ENCODE measurements at regions not wholly inside any gene's neighbourhood (a gene's known extent, or its start where the extent isn't known, plus 50 kb on each side); places are given as distances from the start of the nearest gene placed in this dataset.
"Not testable (repeated sequence)": the region's sequence is repeated elsewhere in the genome, so short reads cannot be mapped to it uniquely, and the experiment has no call there.

DNA sequence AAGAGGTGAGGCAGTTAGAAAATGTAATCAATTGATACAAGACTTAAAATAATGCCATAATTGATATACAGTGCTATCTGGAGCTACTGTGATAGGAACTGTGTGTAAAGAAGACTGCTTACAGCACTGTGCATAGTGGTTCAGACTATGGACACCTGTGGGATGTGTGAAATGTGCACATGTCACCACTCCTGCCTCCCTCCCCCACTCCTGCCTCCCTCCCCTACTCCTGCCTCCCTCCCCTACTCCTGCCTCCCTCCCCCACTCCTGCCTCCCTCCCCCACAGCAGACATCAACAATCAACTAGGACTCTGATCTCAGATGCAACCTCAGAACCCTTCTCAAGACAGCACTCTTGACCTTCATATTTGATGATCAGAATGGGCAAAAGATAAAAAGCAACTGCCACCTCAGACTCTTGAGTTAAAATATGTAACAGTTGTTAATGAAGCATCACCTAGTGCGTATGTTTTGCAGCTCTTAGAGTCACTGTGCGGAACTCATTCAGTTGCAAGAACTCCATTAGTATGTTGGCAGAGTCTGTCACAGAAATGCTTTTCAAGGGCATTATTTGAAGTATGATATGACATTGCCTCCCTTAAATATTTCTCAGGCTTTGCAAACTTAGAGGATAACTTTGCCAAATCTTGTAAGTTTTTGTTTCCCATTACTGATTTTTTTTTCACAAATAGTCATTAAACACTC lies 255.2 kb upstream of the DDHD1 start:
- no peaks in the 10 kb centered on the region for H3K36me3 ChIP-seq (ENCODE audit: low read depth)
- TF ChIP-seq, protein P1, sequence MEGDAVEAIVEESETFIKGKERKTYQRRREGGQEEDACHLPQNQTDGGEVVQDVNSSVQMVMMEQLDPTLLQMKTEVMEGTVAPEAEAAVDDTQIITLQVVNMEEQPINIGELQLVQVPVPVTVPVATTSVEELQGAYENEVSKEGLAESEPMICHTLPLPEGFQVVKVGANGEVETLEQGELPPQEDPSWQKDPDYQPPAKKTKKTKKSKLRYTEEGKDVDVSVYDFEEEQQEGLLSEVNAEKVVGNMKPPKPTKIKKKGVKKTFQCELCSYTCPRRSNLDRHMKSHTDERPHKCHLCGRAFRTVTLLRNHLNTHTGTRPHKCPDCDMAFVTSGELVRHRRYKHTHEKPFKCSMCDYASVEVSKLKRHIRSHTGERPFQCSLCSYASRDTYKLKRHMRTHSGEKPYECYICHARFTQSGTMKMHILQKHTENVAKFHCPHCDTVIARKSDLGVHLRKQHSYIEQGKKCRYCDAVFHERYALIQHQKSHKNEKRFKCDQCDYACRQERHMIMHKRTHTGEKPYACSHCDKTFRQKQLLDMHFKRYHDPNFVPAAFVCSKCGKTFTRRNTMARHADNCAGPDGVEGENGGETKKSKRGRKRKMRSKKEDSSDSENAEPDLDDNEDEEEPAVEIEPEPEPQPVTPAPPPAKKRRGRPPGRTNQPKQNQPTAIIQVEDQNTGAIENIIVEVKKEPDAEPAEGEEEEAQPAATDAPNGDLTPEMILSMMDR (IDR thresholded peaks at IDR 0.05) = no peak
- ATAC-seq = no peak

DNA sequence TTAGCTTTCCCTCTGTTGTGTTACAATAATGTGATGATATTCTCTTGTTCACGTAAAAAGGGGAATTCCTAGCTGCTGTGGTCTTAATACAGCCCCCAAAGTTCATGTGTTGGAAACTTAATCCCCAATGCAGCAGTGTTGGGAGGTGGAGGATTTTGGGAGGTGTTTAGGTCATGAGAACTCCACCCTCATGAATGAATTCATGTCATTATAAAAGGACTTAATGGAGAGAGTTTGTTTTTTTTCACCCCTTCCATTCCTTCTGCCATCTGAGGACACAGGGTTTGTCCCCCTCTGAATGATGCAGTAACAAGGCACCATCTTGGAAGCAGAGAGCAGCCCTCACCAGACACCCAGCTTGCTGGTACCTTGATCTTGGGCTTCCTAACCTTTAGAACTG lies 253.4 kb upstream of the DDHD1 start:
- no peak overlapping the region for H3K4me3 ChIP-seq
- no peaks in the 10 kb centered on the region for H3K36me3 ChIP-seq (ENCODE audit: low read depth)
- ATAC-seq = no peak
- DNase-seq = no peak
- H3K4me1 ChIP-seq (ENCODE audit: low read depth) = no peaks in the 10 kb centered on the region
- H3K9me3 ChIP-seq = no peaks in the 10 kb centered on the region
- intact Hi-C loops (cut with DNase I, micrococcal nuclease) = no loop called here
- TF ChIP-seq, protein P1 (IDR thresholded peaks at IDR 0.05) = no peak

More for the DNA sequence above, 255.2 kb upstream of the DDHD1 start:
- Histone ChIP-seq H3K4me3 (no peak overlapping the region), H3K4me1 (ENCODE audit: low read depth) (no peaks in the 10 kb centered on the region), H3K9me3 (no peaks in the 10 kb centered on the region)
- intact Hi-C loops (cut with DNase I, micrococcal nuclease) = no loop called here
- no peak for DNase-seq

DNA sequence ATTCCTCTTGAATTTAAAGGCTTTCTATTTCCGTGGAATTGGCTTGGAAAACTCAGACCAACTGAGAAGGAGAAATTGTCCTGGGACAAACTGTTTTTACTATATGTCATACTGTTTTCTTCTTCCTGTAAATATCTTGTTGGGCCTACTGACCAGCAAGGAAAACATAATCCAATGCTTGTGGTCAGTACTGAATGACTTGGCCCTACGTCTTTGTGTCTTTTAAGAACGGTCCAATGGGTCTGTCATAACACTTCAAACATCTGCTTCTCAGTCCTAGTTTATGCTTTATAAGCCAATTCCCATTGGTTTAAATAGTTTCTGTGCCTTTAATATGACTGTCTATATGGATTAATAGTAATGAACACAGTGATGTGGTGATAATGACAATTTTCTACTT lies 248.5 kb upstream of the DDHD1 start:
- Histone ChIP-seq H3K9me3 (no peaks in the 10 kb centered on the region), H3K4me1 (ENCODE audit: low read depth) (no peaks in the 10 kb centered on the region), H3K4me3 (no peak overlapping the region), H3K36me3 (ENCODE audit: low read depth) (no peaks in the 10 kb centered on the region)
- ATAC-seq (no peak), DNase-seq (no peak)
- intact Hi-C loops (cut with DNase I, micrococcal nuclease) = no loop called here
- TF ChIP-seq, protein P1 (IDR thresholded peaks at IDR 0.05) = no peak

DNA sequence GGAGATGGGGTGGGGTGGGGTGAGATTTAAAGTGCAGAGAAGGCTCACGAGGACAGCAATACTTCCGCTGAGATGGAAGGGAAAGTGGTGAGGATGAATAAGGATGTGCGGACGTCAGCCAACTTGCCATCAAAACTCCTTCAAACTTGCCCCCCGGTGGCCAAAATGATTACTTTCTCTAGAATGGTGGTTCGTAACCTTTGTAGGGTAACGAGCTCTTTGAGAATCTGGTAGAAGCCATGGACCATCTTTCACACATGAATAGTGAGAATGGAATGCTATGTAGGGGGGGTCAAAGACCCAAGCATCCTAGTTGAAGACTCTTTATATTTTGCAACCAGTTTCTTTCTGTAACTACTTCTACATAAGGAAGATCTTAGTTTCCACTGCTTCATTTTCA lies 245.9 kb upstream of the DDHD1 start:
- intact Hi-C loops (cut with DNase I, micrococcal nuclease) = no loop called here
- no peak overlapping the region for H3K4me3 ChIP-seq
- peaks cover 17% of the 10 kb centered on the region for H3K9me3 ChIP-seq
- ATAC-seq (no peak), DNase-seq (no peak)
- TF ChIP-seq, protein P1 (IDR thresholded peaks at IDR 0.05) = no peak
- H3K36me3 ChIP-seq (ENCODE audit: low read depth) = no peaks in the 10 kb centered on the region
- H3K4me1 ChIP-seq (ENCODE audit: low read depth) = no peaks in the 10 kb centered on the region

DNA sequence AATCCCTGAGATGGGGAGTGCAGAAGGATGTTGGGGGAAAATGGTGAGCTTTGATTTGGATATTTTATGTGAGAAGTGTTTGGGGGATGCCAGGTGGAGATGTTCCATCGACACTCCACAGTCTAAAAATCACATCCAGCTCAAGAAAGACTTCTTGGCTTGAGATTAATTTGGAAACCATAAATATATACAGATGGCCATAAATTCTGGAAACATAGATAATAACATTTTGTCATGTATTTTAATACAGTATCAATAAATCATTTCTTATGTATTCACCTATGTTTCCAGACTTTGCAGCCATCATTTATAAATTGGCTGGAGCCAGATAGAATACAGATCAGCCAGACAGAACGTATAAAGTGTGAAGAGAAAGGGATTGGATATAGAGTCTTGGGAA lies 245.5 kb upstream of the DDHD1 start:
- DNase-seq (no peak), ATAC-seq (no peak)
- H3K36me3 ChIP-seq (ENCODE audit: low read depth) = no peaks in the 10 kb centered on the region
- peaks cover 19% of the 10 kb centered on the region for H3K9me3 ChIP-seq
- no peak overlapping the region for H3K4me3 ChIP-seq
- intact Hi-C loops (cut with DNase I, micrococcal nuclease) = no loop called here
- H3K4me1 ChIP-seq (ENCODE audit: low read depth) = no peaks in the 10 kb centered on the region
- TF ChIP-seq, protein P1 (IDR thresholded peaks at IDR 0.05) = no peak

DNA sequence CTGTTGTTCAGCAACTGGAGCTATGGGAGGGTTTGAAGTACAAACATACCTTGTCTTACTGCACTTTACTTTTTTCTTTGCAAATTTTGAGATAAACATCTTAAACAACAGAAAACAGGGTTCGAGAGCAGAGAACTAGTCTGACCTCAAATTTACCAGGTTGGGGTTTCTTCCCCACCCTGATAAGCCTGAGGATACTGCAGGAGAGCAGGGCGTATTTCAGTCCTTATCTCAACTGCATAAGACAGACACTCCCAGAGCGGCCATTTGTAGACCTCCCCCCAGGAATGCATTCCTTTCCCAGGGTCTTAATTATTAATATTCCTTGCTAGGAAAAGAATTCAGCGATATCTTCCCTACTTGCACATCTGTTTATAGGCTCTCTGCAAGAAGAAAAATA lies 242.1 kb upstream of the DDHD1 start:
- H3K4me3 ChIP-seq; ATAC-seq; H3K36me3 ChIP-seq (ENCODE audit: low read depth); H3K4me1 ChIP-seq (ENCODE audit: low read depth); DNase-seq; intact Hi-C loops (cut with DNase I, micrococcal nuclease): not testable (repeated sequence)
- peaks cover 19% of the 10 kb centered on the region for H3K9me3 ChIP-seq

Data from mucosa of descending colon (tissue), 3 donors.